SH-SY5Y (cell line): ENCODE measurements at regions not wholly inside any gene's neighbourhood (a gene's known extent, or its start where the extent isn't known, plus 50 kb on each side); places are given as distances from the start of the nearest gene placed in this dataset.

Experiments
- GATA2 ChIP-seq: IDR thresholded peaks from 2 replicates; pipeline ENCODE4 v1.6.1; 2011; ENCODE audit warnings: mild to moderate bottlenecking, low read depth, low read length
- GATA3 ChIP-seq: IDR thresholded peaks from 2 replicates; pipeline ENCODE4 v1.6.1; 2011; ENCODE audit warnings: low read depth, mild to moderate bottlenecking, low read length, moderate library complexity

- no peak for TF ChIP-seq GATA2
- no peak for TF ChIP-seq GATA3
These were observed 1096.0 kb upstream of the DDX18 start for GRCh38 chr2:116718451-116718850.
